ENCODE measurements at regions not wholly inside any gene's neighbourhood (a gene's known extent, or its start where the extent isn't known, plus 50 kb on each side); places are given as distances from the start of the nearest gene placed in this dataset.
"Not testable (repeated sequence)": the region's sequence is repeated elsewhere in the genome, so short reads cannot be mapped to it uniquely, and the experiment has no call there.

GRCh38 chr2:8119782-8120505, 561.9 kb upstream of the ID2 start:
- DNase-seq (ENCODE audit: low spot score) (no peak), ATAC-seq (peak; percentile 52)
- intact Hi-C loops (cut with DNase I): no loop called here

GRCh38 chr2:8120506-8120860, 561.4 kb upstream of the ID2 start:
- intact Hi-C loops (cut with DNase I): no loop called here
- no peak for ATAC-seq
- DNase-seq (ENCODE audit: low spot score): no peak

GRCh38 chr2:8121022-8121825, 560.6 kb upstream of the ID2 start:
- intact Hi-C loops (cut with DNase I): no loop called here
- ATAC-seq: no peak
- no peak for DNase-seq (ENCODE audit: low spot score)

- ATAC-seq (peak; percentile 37), DNase-seq (ENCODE audit: low spot score) (no peak)
- intact Hi-C loops (cut with DNase I): no loop called here
Observed at GRCh38 chr2:8121826-8122513, 559.9 kb upstream of the ID2 start.

- intact Hi-C loops (cut with DNase I): no loop called here
- no peak for DNase-seq (ENCODE audit: low spot score)
- ATAC-seq: no peak
Observed at GRCh38 chr2:8122520-8122919, 559.3 kb upstream of the ID2 start.

- ATAC-seq: no peak
- DNase-seq (ENCODE audit: low spot score): no peak
- intact Hi-C loops (cut with DNase I): no loop called here
Observed at GRCh38 chr2:8123464-8123863, 558.4 kb upstream of the ID2 start.

GRCh38 chr2:8125741-8126711, 555.8 kb upstream of the ID2 start:
- DNase-seq (ENCODE audit: low spot score): no peak
- ATAC-seq: peak; percentile 88
- intact Hi-C loops (cut with DNase I): no loop called here

GRCh38 chr2:8126783-8127182, 555.1 kb upstream of the ID2 start:
- ATAC-seq (peak; percentile 61), DNase-seq (ENCODE audit: low spot score) (no peak)
- intact Hi-C loops (cut with DNase I): no loop called here

- DNase-seq (ENCODE audit: low spot score); ATAC-seq; intact Hi-C loops (cut with DNase I): not testable (repeated sequence)
Observed at GRCh38 chr2:8131423-8131822, 550.4 kb upstream of the ID2 start.

GRCh38 chr2:8132351-8132831, 549.5 kb upstream of the ID2 start:
- intact Hi-C loops (cut with DNase I): no loop called here
- ATAC-seq (peak; percentile 86), DNase-seq (ENCODE audit: low spot score) (no peak)

- intact Hi-C loops (cut with DNase I): no loop called here
- peak; percentile 32 for ATAC-seq
- no peak for DNase-seq (ENCODE audit: low spot score)
Observed at GRCh38 chr2:8132879-8133278, 549.0 kb upstream of the ID2 start.

- DNase-seq (ENCODE audit: low spot score) (no peak), ATAC-seq (no peak)
- intact Hi-C loops (cut with DNase I): no loop called here
Observed at GRCh38 chr2:8133363-8133762, 548.5 kb upstream of the ID2 start.

GRCh38 chr2:8133913-8134472, 547.9 kb upstream of the ID2 start:
- DNase-seq (ENCODE audit: low spot score) (no peak), ATAC-seq (no peak)
- intact Hi-C loops (cut with DNase I): no loop called here

- DNase-seq (ENCODE audit: low spot score): no peak
- intact Hi-C loops (cut with DNase I): no loop called here
- ATAC-seq: no peak
Observed at GRCh38 chr2:8134473-8134932, 547.4 kb upstream of the ID2 start.

- ATAC-seq: no peak
- intact Hi-C loops (cut with DNase I): no loop called here
- DNase-seq (ENCODE audit: low spot score): no peak
Observed at GRCh38 chr2:8134985-8135682, 546.7 kb upstream of the ID2 start.

GRCh38 chr2:8137801-8138200, 544.1 kb upstream of the ID2 start:
- intact Hi-C loops (cut with DNase I): no loop called here
- DNase-seq (ENCODE audit: low spot score): no peak

GRCh38 chr2:8138525-8138922, 543.3 kb upstream of the ID2 start:
- intact Hi-C loops (cut with DNase I): no loop called here
- DNase-seq (ENCODE audit: low spot score) (no peak), ATAC-seq (no peak)

More at GRCh38 chr2:8137801-8138200, 544.1 kb upstream of the ID2 start:
- no peak for ATAC-seq
